ENCODE measurements at regions not wholly inside any gene's neighbourhood (a gene's known extent, or its start where the extent isn't known, plus 50 kb on each side); places are given as distances from the start of the nearest gene placed in this dataset.

GRCh38 chr1:112790920-112791722 is 76.0 kb upstream of the PPM1J start:
- no peak overlapping the region for H3K4me3 ChIP-seq (ENCODE audit: low read depth, low read length)
- no peak for TF ChIP-seq CTCF (IDR thresholded peaks at IDR 0.05; ENCODE audit: low read depth, low read length, missing control alignments)
- DNase-seq (ENCODE audit: low read depth): no peak

GRCh38 chr1:112788561-112788960 is 73.4 kb upstream of the PPM1J start:
- no peak for DNase-seq (ENCODE audit: low read depth)
- TF ChIP-seq CTCF (IDR thresholded peaks at IDR 0.05; ENCODE audit: low read depth, low read length, missing control alignments): no peak
- H3K4me3 ChIP-seq (ENCODE audit: low read depth, low read length): no peak overlapping the region

GRCh38 chr1:112788054-112788453 is 72.9 kb upstream of the PPM1J start:
- no peak for TF ChIP-seq CTCF (IDR thresholded peaks at IDR 0.05; ENCODE audit: low read depth, low read length, missing control alignments)
- no peak for DNase-seq (ENCODE audit: low read depth)
- H3K4me3 ChIP-seq (ENCODE audit: low read depth, low read length): no peak overlapping the region

GRCh38 chr1:112783059-112783458 is 67.9 kb upstream of the PPM1J start:
- no peak overlapping the region for H3K4me3 ChIP-seq (ENCODE audit: low read depth, low read length)
- DNase-seq (ENCODE audit: low read depth): no peak
- TF ChIP-seq CTCF (IDR thresholded peaks at IDR 0.05; ENCODE audit: low read depth, low read length, missing control alignments): no peak

GRCh38 chr1:112779665-112780526 is 64.8 kb upstream of the PPM1J start:
- H3K4me3 ChIP-seq (ENCODE audit: low read depth, low read length): no peak overlapping the region
- no peak for TF ChIP-seq CTCF (IDR thresholded peaks at IDR 0.05; ENCODE audit: low read depth, low read length, missing control alignments)
- DNase-seq (ENCODE audit: low read depth): no peak

- DNase-seq (ENCODE audit: low read depth): no peak
- H3K4me3 ChIP-seq (ENCODE audit: low read depth, low read length): no peak overlapping the region
- no peak for TF ChIP-seq CTCF (IDR thresholded peaks at IDR 0.05; ENCODE audit: low read depth, low read length, missing control alignments)
Observed at GRCh38 chr1:112778137-112778536, 63.0 kb upstream of the PPM1J start.

Data from GM12864 (cell line).